ENCODE measurements at regions not wholly inside any gene's neighbourhood (a gene's known extent, or its start where the extent isn't known, plus 50 kb on each side); places are given as distances from the start of the nearest gene placed in this dataset.
"Not testable (repeated sequence)": the region's sequence is repeated elsewhere in the genome, so short reads cannot be mapped to it uniquely, and the experiment has no call there.

DNA sequence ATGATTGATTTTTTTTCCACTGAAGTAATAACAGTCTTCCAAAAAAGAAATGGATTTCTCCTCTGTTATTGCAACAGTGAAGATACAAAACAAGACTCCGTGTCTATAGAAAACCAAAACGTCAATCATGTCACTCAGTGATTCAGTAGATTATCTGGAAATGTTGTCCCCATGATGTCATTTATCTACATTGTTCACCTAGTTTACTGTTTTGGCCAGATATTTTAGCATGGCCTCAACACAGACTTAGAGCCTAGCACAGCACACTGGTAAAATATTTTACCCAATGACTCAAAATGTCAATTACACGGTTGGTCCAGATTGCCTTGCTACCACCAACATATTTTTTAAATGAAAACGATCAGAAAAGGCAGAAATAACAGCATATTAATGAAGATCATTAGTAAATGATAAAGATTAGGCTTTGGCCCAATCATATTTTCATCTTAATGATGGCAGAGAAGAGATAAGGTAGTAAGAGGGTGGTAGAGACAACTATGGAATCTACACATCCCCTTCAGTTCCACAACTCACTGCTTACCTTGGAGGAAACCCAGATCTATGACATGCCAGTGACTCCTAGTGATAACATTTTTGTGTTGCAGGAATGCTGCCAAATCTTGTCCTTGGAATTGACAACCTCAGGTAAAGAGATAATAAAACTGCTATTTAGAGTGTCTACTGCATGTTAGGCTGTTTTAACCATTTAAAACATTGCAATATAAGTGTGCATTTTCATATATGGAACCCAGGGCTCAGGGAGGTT lies 347.7 kb upstream of the ARPP21 start:
- DNase-seq (ENCODE audit: low spot score): no peak

GRCh38 chr3:35292568-35292967 lies 346.8 kb upstream of the ARPP21 start:
- no peak for DNase-seq (ENCODE audit: low spot score)

- DNase-seq (ENCODE audit: low spot score): no peak
Observed at GRCh38 chr3:35295906-35296305, 343.4 kb upstream of the ARPP21 start.

DNA sequence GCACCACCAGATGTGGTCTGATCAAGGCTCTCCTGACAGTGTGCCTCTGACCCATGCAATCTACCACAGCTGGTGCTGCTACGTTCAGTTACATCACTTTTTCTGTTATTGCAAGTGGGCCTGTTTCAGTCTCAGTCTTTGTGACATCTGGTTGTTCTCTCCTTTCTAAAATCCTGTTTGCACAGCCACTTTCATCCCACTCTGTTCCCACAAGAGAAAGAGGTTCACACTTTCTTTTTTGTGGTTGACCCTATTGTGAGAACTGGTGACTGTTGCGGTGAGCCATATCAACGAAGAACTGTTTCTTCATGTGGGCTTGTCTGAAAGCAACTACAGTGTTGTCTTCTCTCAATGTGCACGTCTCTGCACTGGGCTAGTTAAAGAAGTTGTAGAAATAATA lies 342.8 kb upstream of the ARPP21 start:
- no peak for DNase-seq (ENCODE audit: low spot score)

GRCh38 chr3:35296944-35297343 lies 342.4 kb upstream of the ARPP21 start:
- DNase-seq (ENCODE audit: low spot score): not testable (repeated sequence)

- DNase-seq (ENCODE audit: low spot score): no peak
Observed at GRCh38 chr3:35305406-35305805, 333.9 kb upstream of the ARPP21 start.

DNA sequence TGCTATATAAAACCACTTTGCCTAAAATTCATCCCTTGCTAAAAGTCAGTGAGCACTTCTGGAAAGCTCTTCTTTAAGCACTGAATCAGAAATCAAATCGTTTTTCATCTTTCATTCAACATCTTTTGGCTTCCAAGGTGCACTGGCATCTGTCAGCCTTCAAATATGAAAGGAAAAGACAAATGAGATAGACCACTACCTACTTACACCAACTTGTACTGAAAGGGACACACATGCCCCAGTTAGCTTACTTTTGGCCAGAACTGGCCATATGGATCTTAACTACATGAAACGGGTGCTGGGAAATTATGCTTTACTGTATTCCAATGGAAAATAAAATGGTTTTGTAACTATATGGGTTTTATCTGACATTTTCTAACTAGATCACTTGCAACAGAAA lies 332.0 kb upstream of the ARPP21 start:
- DNase-seq (ENCODE audit: low spot score): no peak

DNA sequence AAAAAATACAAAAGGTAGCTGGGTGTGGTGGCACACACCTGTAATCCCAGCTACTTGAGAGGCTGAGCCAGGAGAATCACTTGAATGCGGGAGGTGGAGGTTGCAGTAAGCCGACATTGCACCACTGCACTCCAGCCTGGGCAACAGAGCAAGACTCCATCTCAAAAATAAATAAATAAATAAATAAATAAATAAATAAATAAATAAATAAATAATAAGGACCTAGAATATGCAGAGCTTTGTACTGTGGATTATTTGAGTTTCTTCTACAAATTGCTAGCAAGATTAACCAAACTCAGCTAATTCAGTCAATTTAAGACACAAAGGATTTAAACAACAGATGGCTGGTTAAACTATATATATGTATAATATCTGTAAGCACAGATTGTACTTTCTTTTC lies 322.5 kb upstream of the ARPP21 start:
- DNase-seq (ENCODE audit: low spot score): not testable (repeated sequence)

DNA sequence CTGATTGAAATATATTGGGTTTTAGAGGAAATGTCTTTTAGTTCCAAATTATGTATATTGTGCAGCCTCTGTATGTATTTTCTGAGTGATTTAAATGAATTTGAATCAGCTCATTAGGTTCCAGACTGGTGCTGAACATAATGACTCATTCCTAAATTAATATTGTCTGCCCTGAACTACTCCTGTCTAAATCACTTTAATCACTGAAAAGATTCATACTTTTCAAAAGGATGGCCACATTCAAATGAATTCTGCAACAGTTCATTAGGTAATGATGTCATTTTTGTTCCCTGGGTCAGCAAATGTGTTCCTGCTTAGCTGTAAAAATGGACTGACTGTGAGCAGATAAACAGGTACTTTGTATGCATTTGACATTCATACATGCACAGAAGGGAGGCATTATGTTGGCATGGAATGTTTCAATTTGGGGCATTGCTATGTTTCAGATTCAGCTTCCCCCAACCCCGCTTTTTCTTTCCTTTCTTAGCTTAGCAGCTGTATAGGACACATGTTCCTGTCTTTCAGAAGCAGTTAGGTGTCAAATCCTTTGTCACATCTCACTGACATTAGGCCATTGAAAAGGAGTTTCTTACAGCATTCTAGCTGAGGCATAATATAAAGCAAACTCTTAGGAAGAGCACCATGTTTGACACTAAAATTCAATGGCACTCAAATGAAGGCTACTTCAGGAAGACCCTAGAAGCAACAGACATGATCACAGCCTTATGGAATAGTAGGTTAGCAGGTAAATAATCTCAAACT lies 318.5 kb upstream of the ARPP21 start:
- no peak for DNase-seq (ENCODE audit: low spot score)

DNA sequence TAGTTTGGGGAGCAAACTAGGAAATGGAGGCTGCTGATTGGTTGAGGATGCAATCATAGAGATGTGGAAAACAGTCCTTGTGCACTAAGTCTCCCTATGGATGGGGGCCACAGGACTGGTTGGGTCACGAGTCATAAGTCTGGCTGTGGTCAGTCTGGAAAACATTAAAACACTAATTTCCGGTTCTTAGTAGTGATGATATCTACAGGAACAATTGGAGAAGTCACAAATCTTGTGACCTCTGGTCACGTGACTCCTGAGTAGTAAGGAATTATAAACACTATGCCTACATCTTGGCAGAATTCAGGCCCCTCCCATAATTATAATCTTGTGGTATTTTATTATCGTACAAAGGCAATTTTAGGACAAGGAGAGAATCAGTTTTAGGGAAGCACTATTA lies 317.3 kb upstream of the ARPP21 start:
- no peak for DNase-seq (ENCODE audit: low spot score)

- no peak for DNase-seq (ENCODE audit: low spot score)
Observed at GRCh38 chr3:35335703-35336102, 303.6 kb upstream of the ARPP21 start.

DNA sequence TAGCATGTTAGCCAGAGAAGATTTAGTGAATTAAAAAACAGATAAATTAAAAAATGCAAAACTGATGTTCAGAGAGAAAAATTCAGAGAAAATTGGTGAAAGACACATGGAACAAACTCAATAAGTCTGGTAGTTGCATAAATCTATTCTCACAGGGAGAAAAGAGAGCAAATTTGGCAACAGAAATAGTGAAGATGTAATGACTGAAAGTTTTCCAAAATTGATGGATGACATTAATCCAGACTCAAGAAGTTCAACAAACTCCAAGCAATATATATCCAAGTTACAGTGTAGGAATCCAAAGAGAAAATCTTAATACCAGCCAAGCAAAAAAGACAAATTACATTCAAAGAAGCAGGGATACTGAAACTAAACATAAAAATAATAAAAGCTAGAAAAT lies 302.7 kb upstream of the ARPP21 start:
- DNase-seq (ENCODE audit: low spot score): no peak

- DNase-seq (ENCODE audit: low spot score): no peak
Observed at GRCh38 chr3:35338186-35338585, 301.1 kb upstream of the ARPP21 start.

DNA sequence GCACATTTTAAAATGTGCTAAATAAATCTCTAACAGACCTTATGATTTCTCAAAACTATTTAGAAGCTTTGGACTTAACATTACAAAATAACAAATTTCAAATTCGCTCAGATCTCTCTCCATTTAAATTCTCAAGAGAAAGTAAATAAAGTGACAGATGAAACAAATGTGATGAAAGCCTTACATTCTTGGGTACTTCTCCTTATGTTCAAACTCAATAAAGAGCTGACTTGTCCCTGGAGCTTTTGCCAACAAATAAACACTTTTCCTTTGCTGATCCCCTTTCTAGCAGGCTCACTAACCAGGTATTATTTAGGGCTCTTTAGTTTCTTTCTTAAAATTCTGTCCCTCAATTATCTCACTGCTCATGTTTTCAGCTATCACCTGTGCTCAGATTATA lies 259.1 kb upstream of the ARPP21 start:
- no peak for DNase-seq (ENCODE audit: low spot score)

GRCh38 chr3:35383216-35383615 lies 256.1 kb upstream of the ARPP21 start:
- no peak for DNase-seq (ENCODE audit: low spot score)

DNA sequence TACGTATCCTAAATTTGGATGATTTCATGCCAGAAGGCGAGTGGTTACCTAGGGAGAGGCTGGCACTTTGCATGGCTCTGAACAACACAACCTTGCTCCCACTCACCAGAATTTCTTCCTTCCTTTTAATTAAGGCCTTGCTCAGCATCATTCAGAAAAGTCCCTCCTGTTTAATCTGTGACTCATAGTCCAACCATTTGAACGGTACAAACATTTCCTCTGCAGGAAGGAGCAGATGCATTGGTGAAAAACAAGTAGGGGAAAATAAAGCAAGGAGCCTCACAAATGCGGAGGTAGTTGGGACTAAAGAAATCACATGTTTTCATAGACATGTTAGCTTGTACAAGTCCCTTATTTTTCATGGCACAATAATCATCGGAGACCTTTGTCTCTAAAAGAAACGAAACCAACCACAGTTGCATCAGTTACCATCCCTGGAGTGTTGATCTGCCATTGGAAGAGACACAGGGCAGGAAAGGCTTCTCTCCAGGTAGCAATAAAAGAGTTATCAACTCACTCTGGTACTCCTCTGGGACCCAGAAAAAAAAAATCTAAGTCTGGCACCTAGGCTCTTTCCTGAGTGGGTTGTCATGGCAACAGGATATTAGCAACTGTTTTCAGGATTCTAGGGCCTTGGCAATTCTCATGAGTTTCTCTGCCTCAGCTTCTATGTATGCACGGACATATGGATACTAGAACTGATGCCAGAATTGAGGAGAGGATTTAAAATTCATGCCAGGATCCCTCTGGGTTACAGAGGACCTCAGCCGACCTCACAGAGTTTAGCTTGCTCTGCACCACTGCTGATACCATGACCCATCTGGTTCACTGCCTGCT lies 255.4 kb upstream of the ARPP21 start:
- DNase-seq (ENCODE audit: low spot score): no peak

- DNase-seq (ENCODE audit: low spot score): no peak
Observed at GRCh38 chr3:35385271-35385670, 254.1 kb upstream of the ARPP21 start.

- no peak for DNase-seq (ENCODE audit: low spot score)
Observed at GRCh38 chr3:35389907-35390306, 249.4 kb upstream of the ARPP21 start.

- no peak for DNase-seq (ENCODE audit: low spot score)
Observed at GRCh38 chr3:35392187-35392586, 247.1 kb upstream of the ARPP21 start.

GRCh38 chr3:35393901-35394799 lies 245.2 kb upstream of the ARPP21 start:
- DNase-seq (ENCODE audit: low spot score): no peak

GRCh38 chr3:35394905-35395304 lies 244.4 kb upstream of the ARPP21 start:
- no peak for DNase-seq (ENCODE audit: low spot score)

DNA sequence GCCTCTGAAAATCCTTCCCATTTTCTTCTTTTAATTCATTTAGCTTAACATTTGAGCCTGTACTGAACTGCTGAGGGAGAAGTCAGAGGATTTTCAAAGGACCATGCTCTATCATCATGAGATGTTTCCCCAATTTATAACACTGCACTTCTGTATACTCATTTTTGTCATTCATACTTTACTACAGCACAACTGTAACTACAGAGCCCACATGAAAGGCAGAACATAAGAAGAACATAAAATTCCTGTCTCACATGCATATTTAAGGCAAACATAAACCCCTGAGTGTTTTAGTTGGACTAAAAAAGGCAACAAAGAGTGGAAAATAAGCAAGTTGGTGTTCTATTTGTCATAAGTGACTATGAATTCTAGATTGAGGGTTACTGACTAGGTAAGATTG lies 237.7 kb upstream of the ARPP21 start:
- DNase-seq (ENCODE audit: low spot score): no peak
